ENCODE measurements at regions not wholly inside any gene's neighbourhood (a gene's known extent, or its start where the extent isn't known, plus 50 kb on each side); places are given as distances from the start of the nearest gene placed in this dataset.

DNA sequence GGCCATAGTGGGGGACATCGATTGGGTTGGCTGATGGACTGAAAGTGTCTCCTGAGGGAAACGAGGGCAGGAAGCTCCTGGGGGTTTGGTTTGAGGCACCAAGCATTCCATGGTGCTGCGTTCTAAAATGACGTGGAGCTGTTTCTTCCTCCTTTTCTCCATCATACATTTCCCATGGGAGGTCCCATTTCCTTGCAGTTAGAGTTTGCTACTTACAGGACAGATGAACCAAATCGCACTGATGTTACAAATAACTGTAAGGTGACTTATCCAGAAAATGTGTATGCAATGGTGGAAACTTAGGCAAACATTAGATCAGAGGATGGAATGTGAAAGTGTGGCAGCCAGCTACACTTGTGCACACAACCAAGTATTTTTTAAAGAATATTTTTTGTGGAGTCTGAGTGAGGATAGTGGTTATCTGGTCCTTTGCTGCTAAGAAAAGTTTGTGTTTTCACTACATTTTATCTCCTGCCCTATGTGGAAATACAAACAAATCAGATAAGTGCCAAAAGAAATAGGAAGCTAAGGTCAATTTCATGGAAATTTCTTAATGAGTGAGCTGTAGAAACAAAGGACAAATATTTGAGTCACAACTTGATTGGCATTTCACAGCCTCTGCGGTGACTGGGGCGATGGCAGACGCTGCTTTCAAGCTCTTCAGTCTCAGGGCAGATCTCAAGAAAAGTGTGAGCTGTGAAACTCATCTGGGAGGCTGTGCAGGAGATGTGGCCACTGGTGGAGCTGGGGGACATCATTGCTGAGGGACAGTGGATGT, 256.2 kb downstream of the TSN start:
- Mint-ChIP-seq H3K4me3 (ENCODE audit: low read depth) (no peak overlapping the region), H3K36me3 (ENCODE audit: insufficient read depth) (no peaks in the 10 kb centered on the region), H3K27ac (no peak overlapping the region), H3K9me3 (ENCODE audit: low read depth) (no peaks in the 10 kb centered on the region), H3K27me3 (peaks cover 6% of the 10 kb centered on the region), H3K4me1 (ENCODE audit: low read depth) (peaks cover 19% of the 10 kb centered on the region)
- TF ChIP-seq CTCF (IDR thresholded peaks at IDR 0.05; ENCODE audit: unreplicated experiment): no peak
- no peak for DNase-seq (ENCODE audit: low spot score, unreplicated experiment)

DNA sequence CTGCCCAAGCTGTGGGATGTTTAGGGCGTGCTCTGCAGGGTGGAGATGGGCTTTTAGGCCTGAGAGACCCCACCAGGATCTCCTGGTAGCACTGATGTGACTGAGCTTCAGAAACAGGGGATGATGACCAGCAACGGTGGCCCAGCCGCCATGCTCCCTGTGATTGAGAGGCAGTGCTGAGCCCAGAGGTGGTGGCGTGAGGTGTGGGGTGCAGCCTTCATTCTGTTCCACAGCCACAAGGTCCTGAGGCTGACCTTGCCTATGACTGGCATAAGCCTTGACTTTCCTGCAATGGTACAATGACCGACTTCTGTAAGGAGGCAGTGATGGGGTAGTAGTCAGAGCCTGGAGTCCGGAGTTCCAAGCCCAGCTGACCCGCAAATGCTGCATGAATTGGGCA, 263.3 kb downstream of the TSN start:
- no peak for TF ChIP-seq CTCF (IDR thresholded peaks at IDR 0.05; ENCODE audit: unreplicated experiment)
- H3K27ac Mint-ChIP-seq: no peak overlapping the region
- no peak for DNase-seq (ENCODE audit: low spot score, unreplicated experiment)

DNA sequence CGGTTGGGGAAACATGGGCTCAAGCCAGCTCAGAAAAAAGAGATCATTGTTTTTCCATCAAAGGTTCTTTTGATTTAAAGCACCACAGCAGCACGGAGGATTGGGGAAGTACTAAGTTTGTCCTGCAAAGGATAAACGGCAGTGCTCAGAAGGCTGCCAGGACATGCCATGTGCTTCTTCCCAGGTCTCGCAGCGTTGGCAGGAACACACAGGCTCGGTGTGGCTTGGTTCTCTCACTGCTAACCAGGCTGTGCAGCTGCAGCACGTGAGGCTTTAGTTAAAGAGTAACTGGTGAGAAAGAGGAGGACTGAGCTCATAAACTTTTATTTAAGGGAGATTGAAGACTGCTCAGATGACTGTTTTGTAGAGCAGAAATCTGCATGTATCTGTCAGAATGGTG, 264.3 kb downstream of the TSN start:
- Mint-ChIP-seq H3K4me1 (ENCODE audit: low read depth) (peaks cover 8% of the 10 kb centered on the region), H3K27me3 (peaks cover 2% of the 10 kb centered on the region), H3K4me3 (ENCODE audit: low read depth) (no peak overlapping the region)

More for the DNA sequence above, 263.3 kb downstream of the TSN start:
- H3K27me3 Mint-ChIP-seq: peaks cover 2% of the 10 kb centered on the region
- H3K4me3 Mint-ChIP-seq (ENCODE audit: low read depth): no peak overlapping the region
- no peaks in the 10 kb centered on the region for H3K36me3 Mint-ChIP-seq (ENCODE audit: insufficient read depth)
- no peaks in the 10 kb centered on the region for H3K9me3 Mint-ChIP-seq (ENCODE audit: low read depth)
- H3K4me1 Mint-ChIP-seq (ENCODE audit: low read depth): peaks cover 8% of the 10 kb centered on the region

DNA sequence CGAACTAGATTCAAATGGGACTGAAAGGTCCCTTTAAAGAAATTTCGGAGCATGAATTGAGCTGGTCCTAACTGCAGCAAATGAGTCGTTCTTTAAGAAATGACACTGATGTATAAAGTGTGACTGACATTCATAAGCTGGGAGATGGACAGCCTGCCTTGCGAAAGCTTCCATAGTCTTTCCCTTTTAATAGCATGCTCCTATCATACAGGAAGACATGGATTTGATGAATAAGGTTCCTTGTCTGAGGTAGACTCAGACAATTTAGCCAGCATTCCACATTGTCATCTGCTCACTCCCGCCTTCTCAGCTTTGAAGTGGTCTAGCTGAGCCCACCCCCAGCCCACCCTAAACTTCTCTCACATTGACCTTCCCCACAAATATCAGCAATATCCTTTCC, 264.9 kb downstream of the TSN start:
- peaks cover 8% of the 10 kb centered on the region for H3K4me1 Mint-ChIP-seq (ENCODE audit: low read depth)
- no peak overlapping the region for H3K4me3 Mint-ChIP-seq (ENCODE audit: low read depth)
- no peak for TF ChIP-seq CTCF (IDR thresholded peaks at IDR 0.05; ENCODE audit: unreplicated experiment)
- H3K27ac Mint-ChIP-seq: no peak overlapping the region
- peaks cover 2% of the 10 kb centered on the region for H3K27me3 Mint-ChIP-seq
- no peaks in the 10 kb centered on the region for H3K9me3 Mint-ChIP-seq (ENCODE audit: low read depth)
- H3K36me3 Mint-ChIP-seq (ENCODE audit: insufficient read depth): no peaks in the 10 kb centered on the region
- DNase-seq (ENCODE audit: low spot score, unreplicated experiment): no peak

More for the DNA sequence above, 264.3 kb downstream of the TSN start:
- no peak overlapping the region for H3K27ac Mint-ChIP-seq
- no peak for TF ChIP-seq CTCF (IDR thresholded peaks at IDR 0.05; ENCODE audit: unreplicated experiment)
- no peaks in the 10 kb centered on the region for H3K36me3 Mint-ChIP-seq (ENCODE audit: insufficient read depth)
- no peaks in the 10 kb centered on the region for H3K9me3 Mint-ChIP-seq (ENCODE audit: low read depth)
- DNase-seq (ENCODE audit: low spot score, unreplicated experiment): no peak

- Mint-ChIP-seq H3K36me3 (ENCODE audit: insufficient read depth) (no peaks in the 10 kb centered on the region), H3K4me1 (ENCODE audit: low read depth) (peaks cover 8% of the 10 kb centered on the region), H3K4me3 (ENCODE audit: low read depth) (no peak overlapping the region), H3K9me3 (ENCODE audit: low read depth) (no peaks in the 10 kb centered on the region), H3K27me3 (peaks cover 2% of the 10 kb centered on the region), H3K27ac (no peak overlapping the region)
- no peak for TF ChIP-seq CTCF (IDR thresholded peaks at IDR 0.05; ENCODE audit: unreplicated experiment)
- no peak for DNase-seq (ENCODE audit: low spot score, unreplicated experiment)
Measured at GRCh38 chr2:122021941-122022340, 266.5 kb downstream of the TSN start.
